ENCODE measurements at regions not wholly inside any gene's neighbourhood (a gene's known extent, or its start where the extent isn't known, plus 50 kb on each side); places are given as distances from the start of the nearest gene placed in this dataset.

GRCh38 chr4:187777954-187778353 lies 217.6 kb upstream of the ZFP42 start:
- ATAC-seq (ENCODE audit: low read depth) (no peak), DNase-seq (ENCODE audit: low spot score) (no peak)
- Histone ChIP-seq H3K36me3 (ENCODE audit: low read depth) (no peaks in the 10 kb centered on the region), H3K27ac (ENCODE audit: poor library complexity, severe bottlenecking) (no peak overlapping the region), H3K9me3 (ENCODE audit: severe bottlenecking) (no peaks in the 10 kb centered on the region), H3K4me1 (ENCODE audit: insufficient read depth, poor library complexity, severe bottlenecking) (no peaks in the 10 kb centered on the region), H3K27me3 (ENCODE audit: insufficient read depth, poor library complexity, severe bottlenecking) (no peaks in the 10 kb centered on the region), H3K4me3 (ENCODE audit: severe bottlenecking) (no peak overlapping the region)
- TF ChIP-seq CTCF (IDR thresholded peaks at IDR 0.05; ENCODE audit: poor library complexity, severe bottlenecking) = no peak

GRCh38 chr4:187780070-187780469 lies 215.5 kb upstream of the ZFP42 start:
- Histone ChIP-seq H3K9me3 (ENCODE audit: severe bottlenecking) (no peaks in the 10 kb centered on the region), H3K4me3 (ENCODE audit: severe bottlenecking) (no peak overlapping the region), H3K27me3 (ENCODE audit: insufficient read depth, poor library complexity, severe bottlenecking) (no peaks in the 10 kb centered on the region), H3K4me1 (ENCODE audit: insufficient read depth, poor library complexity, severe bottlenecking) (no peaks in the 10 kb centered on the region), H3K36me3 (ENCODE audit: low read depth) (no peaks in the 10 kb centered on the region), H3K27ac (ENCODE audit: poor library complexity, severe bottlenecking) (no peak overlapping the region)
- TF ChIP-seq CTCF (IDR thresholded peaks at IDR 0.05; ENCODE audit: poor library complexity, severe bottlenecking) = no peak
- no peak for DNase-seq (ENCODE audit: low spot score)
- ATAC-seq (ENCODE audit: low read depth) = no peak

GRCh38 chr4:187782286-187782824 lies 213.2 kb upstream of the ZFP42 start:
- Histone ChIP-seq H3K27me3 (ENCODE audit: insufficient read depth, poor library complexity, severe bottlenecking) (no peaks in the 10 kb centered on the region), H3K27ac (ENCODE audit: poor library complexity, severe bottlenecking) (no peak overlapping the region), H3K4me3 (ENCODE audit: severe bottlenecking) (no peak overlapping the region), H3K36me3 (ENCODE audit: low read depth) (no peaks in the 10 kb centered on the region), H3K9me3 (ENCODE audit: severe bottlenecking) (no peaks in the 10 kb centered on the region), H3K4me1 (ENCODE audit: insufficient read depth, poor library complexity, severe bottlenecking) (no peaks in the 10 kb centered on the region)
- no peak for TF ChIP-seq CTCF (IDR thresholded peaks at IDR 0.05; ENCODE audit: poor library complexity, severe bottlenecking)
- no peak for DNase-seq (ENCODE audit: low spot score)
- no peak for ATAC-seq (ENCODE audit: low read depth)

DNA sequence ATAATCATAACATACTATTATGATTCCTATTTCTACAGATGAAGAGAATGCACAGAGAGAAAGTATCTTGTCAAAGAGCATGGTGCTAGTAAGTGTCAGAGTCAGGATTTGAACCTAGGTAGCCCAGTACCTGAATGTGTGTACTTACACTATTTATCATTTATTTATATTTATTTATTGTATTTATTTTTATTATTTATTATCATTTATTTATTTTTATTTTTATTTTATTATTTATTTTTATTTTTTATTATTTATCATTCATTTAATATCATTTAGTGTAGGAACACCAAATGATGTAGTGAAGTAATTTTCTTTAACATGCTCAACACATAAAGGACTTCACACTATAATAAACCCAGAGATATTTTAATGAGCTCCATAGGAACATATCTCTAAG lies 209.4 kb upstream of the ZFP42 start:
- Histone ChIP-seq H3K9me3 (ENCODE audit: severe bottlenecking) (no peaks in the 10 kb centered on the region), H3K27ac (ENCODE audit: poor library complexity, severe bottlenecking) (no peak overlapping the region), H3K36me3 (ENCODE audit: low read depth) (no peaks in the 10 kb centered on the region), H3K4me3 (ENCODE audit: severe bottlenecking) (no peak overlapping the region), H3K27me3 (ENCODE audit: insufficient read depth, poor library complexity, severe bottlenecking) (no peaks in the 10 kb centered on the region), H3K4me1 (ENCODE audit: insufficient read depth, poor library complexity, severe bottlenecking) (no peaks in the 10 kb centered on the region)
- DNase-seq (ENCODE audit: low spot score) = no peak
- no peak for TF ChIP-seq CTCF (IDR thresholded peaks at IDR 0.05; ENCODE audit: poor library complexity, severe bottlenecking)
- no peak for ATAC-seq (ENCODE audit: low read depth)

DNA sequence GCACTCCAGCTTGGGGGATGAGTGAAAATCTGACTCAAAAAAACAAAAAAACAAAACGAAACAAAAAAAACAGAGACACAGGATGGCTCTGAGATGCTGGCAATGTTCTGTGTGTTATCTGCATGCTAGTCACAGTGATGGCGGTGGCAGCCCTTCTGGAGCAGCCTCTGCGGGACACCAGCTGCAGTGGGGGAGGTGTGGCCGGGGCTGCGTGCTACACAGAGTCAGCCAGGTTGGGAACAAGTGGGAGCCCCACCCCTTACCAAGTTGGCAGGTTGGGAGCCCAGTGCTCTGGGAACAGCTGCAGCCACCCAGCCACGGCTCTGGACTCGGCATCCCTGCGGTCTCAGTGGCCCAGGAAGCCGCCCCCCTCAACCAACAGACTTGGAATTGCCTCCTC lies 206.5 kb upstream of the ZFP42 start:
- no peaks in the 10 kb centered on the region for H3K4me1 ChIP-seq (ENCODE audit: insufficient read depth, poor library complexity, severe bottlenecking)
- no peak overlapping the region for H3K27ac ChIP-seq (ENCODE audit: poor library complexity, severe bottlenecking)
- H3K36me3 ChIP-seq (ENCODE audit: low read depth) = no peaks in the 10 kb centered on the region
- H3K9me3 ChIP-seq (ENCODE audit: severe bottlenecking) = no peaks in the 10 kb centered on the region
- TF ChIP-seq CTCF (IDR thresholded peaks at IDR 0.05; ENCODE audit: poor library complexity, severe bottlenecking) = no peak
- ATAC-seq (ENCODE audit: low read depth) (no peak), DNase-seq (ENCODE audit: low spot score) (no peak)
- no peaks in the 10 kb centered on the region for H3K27me3 ChIP-seq (ENCODE audit: insufficient read depth, poor library complexity, severe bottlenecking)
- no peak overlapping the region for H3K4me3 ChIP-seq (ENCODE audit: severe bottlenecking)

Data from RWPE2 (cell line).